ENCODE measurements at regions not wholly inside any gene's neighbourhood (a gene's known extent, or its start where the extent isn't known, plus 50 kb on each side); places are given as distances from the start of the nearest gene placed in this dataset.

- CTCF ChIA-PET, result no interaction called here
- intact Hi-C loops (cut with DNase I, micrococcal nuclease), result no loop called here
These were observed 495.1 kb upstream of the CNTNAP5 start for GRCh38 chr2:123530004-123530403.

GRCh38 chr2:123532126-123532525, 493.0 kb upstream of the CNTNAP5 start:
- ChIA-PET POLR2A (no interaction called here), CTCF (interaction anchor here (0.6 kb wide), 1 partner anchor 199 kb away, joined by 3 read pairs; no protein-coding TSS in a partner anchor)
- no peaks in the 10 kb centered on the region for H3K36me3 ChIP-seq (ENCODE audit: insufficient read depth, low read length)
- H3K4me1 ChIP-seq (ENCODE audit: insufficient read depth, low read length), result no peaks in the 10 kb centered on the region
- Mint-ChIP-seq H3K27me3 (no peaks in the 10 kb centered on the region), H3K4me1 (ENCODE audit: low read depth) (no peaks in the 10 kb centered on the region), H3K4me3 (no peak overlapping the region), H3K36me3 (ENCODE audit: low read depth) (no peaks in the 10 kb centered on the region), H3K27ac (no peak overlapping the region), H3K9me3 (peaks cover 18% of the 10 kb centered on the region)
- DNase-seq (no peak), ATAC-seq (ENCODE audit: poor library complexity) (no peak)
- no peak overlapping the region for H3K27ac ChIP-seq (ENCODE audit: low read depth in 1 of 2, low read length in 2 of 2)
- TF ChIP-seq CTCF (IDR thresholded peaks at IDR 0.05), result no peak
- H3K4me3 ChIP-seq (ENCODE audit: low read length), result no peak overlapping the region
- intact Hi-C loops (cut with DNase I, micrococcal nuclease), result no loop called here
- H3K27me3 ChIP-seq (ENCODE audit: control insufficient read depth in 1 of 2, insufficient read depth in 2 of 2, low read length in 2 of 2), result no peaks in the 10 kb centered on the region
- peaks cover 0 to 5% of the 10 kb centered on the region in 2 experiments for H3K9me3 ChIP-seq (ENCODE audit: control insufficient read depth in 1 of 2, insufficient read depth in 1 of 2, low read length in 2 of 2)

More at GRCh38 chr2:123530004-123530403, 495.1 kb upstream of the CNTNAP5 start:
- no peaks in the 10 kb centered on the region for H3K4me1 ChIP-seq (ENCODE audit: insufficient read depth, low read length)
- H3K4me3 ChIP-seq (ENCODE audit: low read length), result no peak overlapping the region
- ATAC-seq (ENCODE audit: poor library complexity) (no peak), DNase-seq (no peak)
- no peaks in the 10 kb centered on the region for H3K27me3 Mint-ChIP-seq
- no peaks in the 10 kb centered on the region for H3K36me3 Mint-ChIP-seq (ENCODE audit: low read depth)
- no peaks in the 10 kb centered on the region for H3K4me1 Mint-ChIP-seq (ENCODE audit: low read depth)
- no peak overlapping the region for H3K27ac Mint-ChIP-seq
- H3K9me3 ChIP-seq (ENCODE audit: control insufficient read depth in 1 of 2, insufficient read depth in 1 of 2, low read length in 2 of 2), result peaks cover 5% of the 10 kb centered on the region in 2 experiments
- no peaks in the 10 kb centered on the region for H3K36me3 ChIP-seq (ENCODE audit: insufficient read depth, low read length)
- no peak overlapping the region for H3K4me3 Mint-ChIP-seq
- no peaks in the 10 kb centered on the region for H3K27me3 ChIP-seq (ENCODE audit: control insufficient read depth in 1 of 2, insufficient read depth in 2 of 2, low read length in 2 of 2)
- H3K9me3 Mint-ChIP-seq, result peaks cover 19% of the 10 kb centered on the region
- no peak for TF ChIP-seq CTCF (IDR thresholded peaks at IDR 0.05)
- POLR2A ChIA-PET, result no interaction called here
- H3K27ac ChIP-seq (ENCODE audit: low read depth in 1 of 2, low read length in 2 of 2), result no peak overlapping the region

GRCh38 chr2:123532994-123533393, 492.1 kb upstream of the CNTNAP5 start:
- Histone ChIP-seq H3K4me1 (ENCODE audit: insufficient read depth, low read length) (no peaks in the 10 kb centered on the region), H3K27ac (ENCODE audit: low read depth in 1 of 2, low read length in 2 of 2) (no peak overlapping the region), H3K4me3 (ENCODE audit: low read length) (no peak overlapping the region), H3K36me3 (ENCODE audit: insufficient read depth, low read length) (no peaks in the 10 kb centered on the region), H3K9me3 (ENCODE audit: control insufficient read depth in 1 of 2, insufficient read depth in 1 of 2, low read length in 2 of 2) (peaks cover 0 to 5% of the 10 kb centered on the region in 2 experiments), H3K27me3 (ENCODE audit: control insufficient read depth in 1 of 2, insufficient read depth in 2 of 2, low read length in 2 of 2) (no peaks in the 10 kb centered on the region)
- no peak overlapping the region for H3K27ac Mint-ChIP-seq
- no peak for DNase-seq
- H3K27me3 Mint-ChIP-seq, result no peaks in the 10 kb centered on the region
- no peak for ATAC-seq (ENCODE audit: poor library complexity)
- no peak overlapping the region for H3K4me3 Mint-ChIP-seq
- no peaks in the 10 kb centered on the region for H3K36me3 Mint-ChIP-seq (ENCODE audit: low read depth)
- CTCF ChIA-PET, result interaction anchor here (0.6 kb wide), 1 partner anchor 200 kb away, joined by 3 read pairs; no protein-coding TSS in a partner anchor
- intact Hi-C loops (cut with DNase I, micrococcal nuclease), result no loop called here
- no peaks in the 10 kb centered on the region for H3K4me1 Mint-ChIP-seq (ENCODE audit: low read depth)
- peaks cover 19% of the 10 kb centered on the region for H3K9me3 Mint-ChIP-seq
- POLR2A ChIA-PET, result no interaction called here
- no peak for TF ChIP-seq CTCF (IDR thresholded peaks at IDR 0.05)
